Activated CD8-positive, alpha-beta T cell treated with anti-CD3 and anti-CD28 coated beads for 36 hours (primary cell): ENCODE measurements at regions not wholly inside any gene's neighbourhood (a gene's known extent, or its start where the extent isn't known, plus 50 kb on each side); places are given as distances from the start of the nearest gene placed in this dataset.

ENCODE experiments used
- ATAC-seq: fragments of 200-7000 bp; cut with Tn5 transposase; one replicate; pipeline ENCODE4 v1.10.0; 2021; ENCODE audit warnings: mild to moderate bottlenecking, moderate library complexity
- CTCF ChIA-PET: fragments of 350-600 bp; sonication (Branson Sonifier 250); formaldehyde crosslinking; loops from one replicate; lab custom pipeline; 2021; ENCODE audit warnings: antibody characterized with exemption; lab: Charles Lee
- POLR2A ChIA-PET: fragments of 350-600 bp; sonication (Branson Sonifier 250); formaldehyde crosslinking; loops from one replicate; lab custom pipeline; 2021; ENCODE audit warnings: antibody characterized with exemption; lab: Charles Lee
- DNase-seq: peaks from one replicate; pipeline ENCODE4 v3.0.0-alpha.2; 2020
- H3K27ac Mint-ChIP-seq: one replicate; pipeline ENCODE4 v1.8.0; 2021; ENCODE audit warnings: mild to moderate bottlenecking, mixed read lengths
- H3K27me3 Mint-ChIP-seq: one replicate; pipeline ENCODE4 v1.8.0; 2021; ENCODE audit warnings: mixed read lengths
- H3K36me3 Mint-ChIP-seq: one replicate; pipeline ENCODE4 v1.8.0; 2021; ENCODE audit warnings: low read depth, mixed read lengths
- H3K4me1 Mint-ChIP-seq: one replicate; pipeline ENCODE4 v1.8.0; 2021; ENCODE audit warnings: low read depth, mixed read lengths
- H3K4me3 Mint-ChIP-seq: one replicate; pipeline ENCODE4 v1.8.0; 2021; ENCODE audit warnings: mild to moderate bottlenecking, moderate library complexity, mixed read lengths
- H3K9me3 Mint-ChIP-seq: one replicate; pipeline ENCODE4 v1.8.0; 2021; ENCODE audit warnings: mixed read lengths
- intact Hi-C: fragments of 100-400 bp; cut with micrococcal nuclease; formaldehyde crosslinking; loops from one replicate; pipeline ENCODE4 v1.10.0; 2022
- TF ChIP-seq, protein P1 (sequence below): fragments of 200-600 bp; IDR thresholded peaks from one replicate; pipeline ENCODE4 v1.8.0; 2022; ENCODE audit warnings: antibody characterized with exemption, mild to moderate bottlenecking

DNA sequence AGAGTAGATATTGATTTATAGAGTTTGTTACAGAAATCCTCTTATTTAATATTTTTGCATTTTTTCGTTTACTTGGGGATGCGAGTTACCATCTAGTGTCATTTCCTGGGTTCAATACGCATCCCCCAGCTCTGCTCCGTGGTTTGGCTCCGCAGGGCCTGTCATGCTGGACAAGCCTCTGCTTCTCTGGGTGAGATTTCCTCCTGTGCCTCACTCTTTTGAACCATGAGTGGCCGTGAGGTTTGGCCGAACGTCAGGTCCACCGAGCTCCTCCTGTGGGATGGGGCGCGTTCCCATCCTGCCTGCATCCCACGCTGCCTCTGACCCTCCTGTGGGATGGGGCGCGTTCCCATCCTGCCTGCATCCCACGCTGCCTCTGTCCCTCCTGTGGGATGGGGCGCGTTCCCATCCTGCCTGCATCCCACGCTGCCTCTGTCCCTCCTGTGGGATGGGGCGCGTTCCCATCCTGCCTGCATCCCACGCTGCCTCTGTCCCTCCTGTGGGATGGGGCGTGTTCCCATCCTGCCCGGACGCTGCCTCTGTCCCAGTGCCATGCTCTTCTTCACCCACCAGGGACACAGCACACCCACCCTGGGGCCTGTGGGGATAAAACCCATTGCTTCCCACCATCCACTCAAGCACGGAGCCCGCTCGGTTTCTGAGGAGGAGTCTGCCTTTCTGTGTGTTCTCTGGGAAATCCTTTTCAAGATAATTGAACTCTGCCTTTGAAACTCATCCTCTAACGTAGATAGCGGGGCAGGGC is 506.8 kb downstream of the BRD1 start:
- intact Hi-C loops: no loop called here
- POLR2A ChIA-PET: interaction anchor here (0.6 kb wide), 1 partner anchor 675 kb away, joined by 3 read pairs; no protein-coding TSS in a partner anchor
- no peak overlapping the region for H3K27ac Mint-ChIP-seq

DNA sequence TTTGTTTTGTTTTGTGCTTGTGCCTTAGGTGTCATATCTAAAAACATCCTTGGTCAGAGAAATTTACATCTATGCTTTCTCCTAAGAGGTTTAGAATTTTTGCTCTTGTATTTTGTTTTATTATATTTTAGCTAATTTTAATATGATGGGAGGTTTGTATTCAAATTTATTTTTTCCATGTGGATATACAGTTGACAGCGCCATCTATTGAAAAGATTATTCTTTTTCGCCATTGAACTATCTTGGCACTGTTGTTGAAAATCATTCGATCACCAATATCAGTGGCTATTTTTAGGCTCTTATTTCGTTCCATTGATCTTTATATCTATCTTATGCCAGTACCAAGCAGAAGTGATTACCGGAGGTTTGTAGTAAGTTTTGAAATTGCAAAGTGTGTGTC is 510.3 kb downstream of the BRD1 start:
- Mint-ChIP-seq H3K4me3 (no peak overlapping the region), H3K27me3 (peaks cover 17% of the 10 kb centered on the region)
- intact Hi-C loops: no loop called here

More for the DNA sequence above, 506.8 kb downstream of the BRD1 start:
- no peak for ATAC-seq
- H3K4me1 Mint-ChIP-seq: no peaks in the 10 kb centered on the region
- peaks cover 23% of the 10 kb centered on the region for H3K27me3 Mint-ChIP-seq
- no peaks in the 10 kb centered on the region for H3K9me3 Mint-ChIP-seq
- TF ChIP-seq, protein P1, sequence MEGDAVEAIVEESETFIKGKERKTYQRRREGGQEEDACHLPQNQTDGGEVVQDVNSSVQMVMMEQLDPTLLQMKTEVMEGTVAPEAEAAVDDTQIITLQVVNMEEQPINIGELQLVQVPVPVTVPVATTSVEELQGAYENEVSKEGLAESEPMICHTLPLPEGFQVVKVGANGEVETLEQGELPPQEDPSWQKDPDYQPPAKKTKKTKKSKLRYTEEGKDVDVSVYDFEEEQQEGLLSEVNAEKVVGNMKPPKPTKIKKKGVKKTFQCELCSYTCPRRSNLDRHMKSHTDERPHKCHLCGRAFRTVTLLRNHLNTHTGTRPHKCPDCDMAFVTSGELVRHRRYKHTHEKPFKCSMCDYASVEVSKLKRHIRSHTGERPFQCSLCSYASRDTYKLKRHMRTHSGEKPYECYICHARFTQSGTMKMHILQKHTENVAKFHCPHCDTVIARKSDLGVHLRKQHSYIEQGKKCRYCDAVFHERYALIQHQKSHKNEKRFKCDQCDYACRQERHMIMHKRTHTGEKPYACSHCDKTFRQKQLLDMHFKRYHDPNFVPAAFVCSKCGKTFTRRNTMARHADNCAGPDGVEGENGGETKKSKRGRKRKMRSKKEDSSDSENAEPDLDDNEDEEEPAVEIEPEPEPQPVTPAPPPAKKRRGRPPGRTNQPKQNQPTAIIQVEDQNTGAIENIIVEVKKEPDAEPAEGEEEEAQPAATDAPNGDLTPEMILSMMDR: no peak
- H3K4me3 Mint-ChIP-seq: no peak overlapping the region
- H3K36me3 Mint-ChIP-seq: no peaks in the 10 kb centered on the region
- CTCF ChIA-PET: interaction anchor here (1.3 kb wide), 1 partner anchor 16 kb away, joined by 5 read pairs; no protein-coding TSS in a partner anchor
- no peak for DNase-seq

DNA sequence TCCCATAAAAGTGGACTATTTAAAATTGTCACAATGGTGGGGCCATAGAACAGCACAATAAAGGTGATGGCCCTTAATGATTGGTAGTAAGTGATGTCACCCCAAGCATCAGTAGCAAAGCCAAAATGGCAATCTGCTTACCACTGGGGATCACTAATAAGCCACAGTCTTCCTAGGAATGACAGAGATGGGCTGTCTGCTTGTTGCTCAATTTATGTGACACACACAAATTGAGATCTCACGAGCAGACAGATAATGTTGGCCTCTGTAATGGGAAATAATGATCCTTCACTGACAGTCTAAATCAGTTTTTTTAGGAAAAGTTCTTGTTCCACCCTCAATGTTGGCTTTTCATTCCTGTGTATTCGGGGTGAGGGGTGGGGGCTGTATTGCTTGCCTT is 515.1 kb downstream of the BRD1 start:
- DNase-seq (no peak), ATAC-seq (no peak)
- H3K9me3 Mint-ChIP-seq: no peaks in the 10 kb centered on the region
- H3K4me1 Mint-ChIP-seq: no peaks in the 10 kb centered on the region
- ChIA-PET POLR2A (no interaction called here), CTCF (no interaction called here)
- TF ChIP-seq, protein P1: no peak
- intact Hi-C loops: no loop called here
- no peaks in the 10 kb centered on the region for H3K36me3 Mint-ChIP-seq
- peaks cover 10% of the 10 kb centered on the region for H3K27me3 Mint-ChIP-seq
- H3K4me3 Mint-ChIP-seq: no peak overlapping the region
- no peak overlapping the region for H3K27ac Mint-ChIP-seq

More for the DNA sequence above, 510.3 kb downstream of the BRD1 start:
- TF ChIP-seq, protein P1: no peak
- no peaks in the 10 kb centered on the region for H3K4me1 Mint-ChIP-seq
- ChIA-PET CTCF (interaction anchor here (1.2 to 1.4 kb wide), 2 partner anchors 12 to 271 kb away, joined by 3 to 8 read pairs; no protein-coding TSS in a partner anchor), POLR2A (no interaction called here)
- no peak for ATAC-seq
- H3K27ac Mint-ChIP-seq: no peak overlapping the region
- no peaks in the 10 kb centered on the region for H3K9me3 Mint-ChIP-seq
- no peaks in the 10 kb centered on the region for H3K36me3 Mint-ChIP-seq
- DNase-seq: no peak

DNA sequence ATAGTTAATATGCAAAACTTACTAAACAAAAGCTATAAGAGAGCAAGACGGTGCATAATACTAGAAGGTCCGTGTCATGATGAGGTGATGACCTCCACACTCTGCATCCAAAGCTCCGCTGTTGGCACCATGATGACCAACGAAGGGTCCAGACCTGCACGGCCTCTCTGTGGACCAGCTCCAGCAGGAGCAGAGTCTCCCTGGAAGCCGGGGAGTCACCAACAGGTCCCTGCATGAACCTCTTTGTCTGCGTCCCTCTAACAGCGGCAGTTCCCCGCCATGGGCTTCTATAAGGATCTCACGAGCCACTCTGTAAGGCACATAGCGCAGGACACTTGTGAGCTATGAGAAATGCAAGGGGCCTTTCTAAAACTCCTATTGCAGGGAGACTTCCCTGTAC is 517.3 kb downstream of the BRD1 start:
- intact Hi-C loops: no loop called here
- DNase-seq: no peak

DNA sequence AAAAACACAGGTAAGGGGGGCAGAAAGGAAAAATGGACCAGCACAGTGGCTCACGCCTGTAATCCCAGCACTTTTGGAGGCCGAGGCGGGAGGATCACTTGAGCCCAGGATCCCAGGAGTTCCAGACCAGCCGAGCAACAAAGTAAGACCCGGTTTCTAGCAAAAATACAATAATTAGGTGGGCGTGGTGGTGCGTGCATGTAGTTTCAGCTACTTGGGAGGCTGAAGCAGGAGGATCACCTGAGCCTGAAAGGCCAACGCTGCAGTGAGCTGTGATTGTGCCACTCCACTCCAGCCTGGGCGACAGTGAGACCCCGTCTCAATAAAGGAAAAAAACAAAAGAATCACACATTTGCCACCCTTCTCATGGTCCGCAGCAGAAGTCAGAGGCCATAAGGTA is 519.4 kb downstream of the BRD1 start:
- H3K9me3 Mint-ChIP-seq: no peaks in the 10 kb centered on the region
- DNase-seq (no peak), ATAC-seq (no peak)
- H3K27me3 Mint-ChIP-seq: peaks cover 13% of the 10 kb centered on the region
- H3K36me3 Mint-ChIP-seq: no peaks in the 10 kb centered on the region
- intact Hi-C loops: loop anchor here (10.0 kb wide), 1 partner anchor 733 kb away; no protein-coding TSS in a partner anchor
- H3K4me3 Mint-ChIP-seq: no peak overlapping the region
- H3K27ac Mint-ChIP-seq: no peak overlapping the region
- no peaks in the 10 kb centered on the region for H3K4me1 Mint-ChIP-seq
- TF ChIP-seq, protein P1: no peak
- ChIA-PET POLR2A (no interaction called here), CTCF (no interaction called here)

More for the DNA sequence above, 517.3 kb downstream of the BRD1 start:
- Mint-ChIP-seq H3K27ac (no peak overlapping the region), H3K4me1 (no peaks in the 10 kb centered on the region), H3K9me3 (no peaks in the 10 kb centered on the region), H3K36me3 (no peaks in the 10 kb centered on the region), H3K27me3 (peaks cover 13% of the 10 kb centered on the region), H3K4me3 (no peak overlapping the region)
- POLR2A ChIA-PET: no interaction called here
- no peak for ATAC-seq
- CTCF ChIA-PET: no interaction called here
- TF ChIP-seq, protein P1: no peak
